Tibial nerve (tissue), 4 donors: ENCODE measurements at regions not wholly inside any gene's neighbourhood (a gene's known extent, or its start where the extent isn't known, plus 50 kb on each side); places are given as distances from the start of the nearest gene placed in this dataset.

Experiments used
- DNase-seq, 2 donors: peaks; one replicate each; pipeline ENCODE4 v3.0.0-alpha.2; 2019; ENCODE audit warnings: low spot score in 2 of 2
- H3K27ac ChIP-seq, 4 donors: fragments of 200-600 bp; sonication (generic) in 3 of 4; one replicate each; pipeline ENCODE4 v1.5.1; 2017 to 2019; ENCODE audit warnings: mild to moderate bottlenecking in 1 of 4
- H3K27me3 ChIP-seq, 2 donors: fragments of 200-600 bp; sonication (generic) in 1 of 2; one replicate each; pipeline versions ENCODE4 v1.5.1 to v1.6.0; 2017 to 2019
- H3K36me3 ChIP-seq, 3 donors: fragments of 200-600 bp; sonication (generic); one replicate each; pipeline ENCODE4 v1.5.1; 2018 to 2019
- H3K4me1 ChIP-seq, 4 donors: fragments of 200-600 bp; sonication (generic) in 3 of 4; one replicate each; pipeline ENCODE4 v1.5.1; 2017 to 2019
- H3K4me3 ChIP-seq, 4 donors: fragments of 200-600 bp; sonication (generic) in 3 of 4; one replicate each; pipeline ENCODE4 v1.5.1; 2017 to 2019; ENCODE audit warnings: mild to moderate bottlenecking in 1 of 4, moderate library complexity in 1 of 4
- H3K9me3 ChIP-seq, 4 donors: fragments of 200-600 bp; sonication (generic) in 3 of 4; one replicate each; pipeline ENCODE4 v1.5.1; 2017 to 2019
- EP300 ChIP-seq, 2 donors: sonication (generic); formaldehyde crosslinking; IDR thresholded peaks; one replicate each; pipeline ENCODE4 v1.6.1; 2017; ENCODE audit warnings: antibody characterized with exemption in 2 of 2, mild to moderate bottlenecking in 1 of 2
- POLR2A ChIP-seq, 2 donors: fragments of 450-650 bp; IDR thresholded peaks; one replicate each; pipeline ENCODE4 v1.6.1; 2017; ENCODE audit warnings: antibody characterized with exemption in 2 of 2, mild to moderate bottlenecking in 2 of 2, moderate library complexity in 2 of 2
- WGBS, 2 donors: methylation state at CpG; one replicate each; pipeline ENCODE4 v1.1.5; 2018; 5-methylcytosine and 5-hydroxymethylcytosine counted together
- TF ChIP-seq, protein P1 (sequence below), 5 experiments: fragments of 200-600 bp in 3 of 5; fragments of 450-650 bp in 2 of 5; sonication (generic) in 3 of 5; IDR thresholded peaks; one replicate each; pipeline ENCODE4 v1.5.1; 2016 to 2019; ENCODE audit warnings: antibody characterized with exemption in 5 of 5, mild to moderate bottlenecking in 3 of 5, moderate library complexity in 2 of 5

DNA sequence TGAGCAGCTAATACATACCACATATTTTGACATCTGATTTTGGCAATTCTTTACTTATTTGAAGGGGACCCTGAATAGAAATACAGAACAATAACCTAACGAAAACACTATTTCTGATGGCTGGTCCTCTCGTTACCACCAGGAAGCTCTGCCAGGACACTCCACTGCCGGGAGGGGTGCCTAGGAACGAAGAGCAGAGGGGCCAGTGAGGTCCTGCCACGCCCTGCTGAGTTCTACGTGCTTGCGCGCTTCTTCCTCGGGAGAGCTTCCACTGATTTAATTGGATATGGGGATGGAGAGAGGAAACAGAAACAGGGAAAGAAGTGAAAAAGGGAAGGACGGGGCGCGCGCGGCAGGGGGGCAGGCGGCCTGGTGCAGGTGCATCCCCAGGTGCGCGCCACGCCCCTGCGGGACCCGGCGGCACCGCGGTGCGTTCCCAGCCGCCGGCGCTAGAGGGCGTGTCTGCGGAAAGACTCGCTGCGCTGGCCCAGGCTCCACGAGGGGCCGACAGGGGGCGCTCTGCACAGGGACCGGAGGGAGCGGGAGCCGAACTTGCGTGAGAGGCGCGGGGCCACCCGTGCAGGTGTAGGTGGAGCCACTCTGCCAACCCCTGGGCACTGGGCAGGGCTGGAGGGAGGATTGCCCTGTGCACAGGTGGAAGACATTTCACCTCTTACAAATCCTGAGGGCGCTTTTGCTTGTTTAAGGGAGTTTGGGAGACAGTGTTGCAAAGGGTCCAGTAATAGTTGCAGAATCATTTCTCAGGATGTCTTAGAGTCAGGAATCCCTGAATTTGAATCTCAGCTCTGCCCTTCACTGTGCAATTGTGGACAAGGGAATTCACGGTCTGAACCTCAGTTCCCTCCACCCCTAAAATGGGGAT lies 986.3 kb upstream of the TMEM132C start:
- 20% methylated on average over 34 to 38 of the region's 43 CpGs for WGBS, 2 donors
- Histone ChIP-seq H3K9me3 (no peaks in the 10 kb centered on the region), H3K4me3 (no peak overlapping the region), H3K27ac (no peak overlapping the region), H3K27me3 (no peaks in the 10 kb centered on the region), H3K36me3 (no peaks in the 10 kb centered on the region), H3K4me1 (peaks cover 0 to 18% (median 2%) of the 10 kb centered on the region in 4 donors)
- DNase-seq, result peak in 1 of 2 donors; percentile 27
- TF ChIP-seq POLR2A (IDR thresholded peaks at IDR 0.05) (no peak), EP300 (IDR thresholded peaks at IDR 0.05) (no peak)
- TF ChIP-seq, protein P1, sequence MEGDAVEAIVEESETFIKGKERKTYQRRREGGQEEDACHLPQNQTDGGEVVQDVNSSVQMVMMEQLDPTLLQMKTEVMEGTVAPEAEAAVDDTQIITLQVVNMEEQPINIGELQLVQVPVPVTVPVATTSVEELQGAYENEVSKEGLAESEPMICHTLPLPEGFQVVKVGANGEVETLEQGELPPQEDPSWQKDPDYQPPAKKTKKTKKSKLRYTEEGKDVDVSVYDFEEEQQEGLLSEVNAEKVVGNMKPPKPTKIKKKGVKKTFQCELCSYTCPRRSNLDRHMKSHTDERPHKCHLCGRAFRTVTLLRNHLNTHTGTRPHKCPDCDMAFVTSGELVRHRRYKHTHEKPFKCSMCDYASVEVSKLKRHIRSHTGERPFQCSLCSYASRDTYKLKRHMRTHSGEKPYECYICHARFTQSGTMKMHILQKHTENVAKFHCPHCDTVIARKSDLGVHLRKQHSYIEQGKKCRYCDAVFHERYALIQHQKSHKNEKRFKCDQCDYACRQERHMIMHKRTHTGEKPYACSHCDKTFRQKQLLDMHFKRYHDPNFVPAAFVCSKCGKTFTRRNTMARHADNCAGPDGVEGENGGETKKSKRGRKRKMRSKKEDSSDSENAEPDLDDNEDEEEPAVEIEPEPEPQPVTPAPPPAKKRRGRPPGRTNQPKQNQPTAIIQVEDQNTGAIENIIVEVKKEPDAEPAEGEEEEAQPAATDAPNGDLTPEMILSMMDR (IDR thresholded peaks at IDR 0.05), result peak; percentile 69 to 80 (median 77)

DNA sequence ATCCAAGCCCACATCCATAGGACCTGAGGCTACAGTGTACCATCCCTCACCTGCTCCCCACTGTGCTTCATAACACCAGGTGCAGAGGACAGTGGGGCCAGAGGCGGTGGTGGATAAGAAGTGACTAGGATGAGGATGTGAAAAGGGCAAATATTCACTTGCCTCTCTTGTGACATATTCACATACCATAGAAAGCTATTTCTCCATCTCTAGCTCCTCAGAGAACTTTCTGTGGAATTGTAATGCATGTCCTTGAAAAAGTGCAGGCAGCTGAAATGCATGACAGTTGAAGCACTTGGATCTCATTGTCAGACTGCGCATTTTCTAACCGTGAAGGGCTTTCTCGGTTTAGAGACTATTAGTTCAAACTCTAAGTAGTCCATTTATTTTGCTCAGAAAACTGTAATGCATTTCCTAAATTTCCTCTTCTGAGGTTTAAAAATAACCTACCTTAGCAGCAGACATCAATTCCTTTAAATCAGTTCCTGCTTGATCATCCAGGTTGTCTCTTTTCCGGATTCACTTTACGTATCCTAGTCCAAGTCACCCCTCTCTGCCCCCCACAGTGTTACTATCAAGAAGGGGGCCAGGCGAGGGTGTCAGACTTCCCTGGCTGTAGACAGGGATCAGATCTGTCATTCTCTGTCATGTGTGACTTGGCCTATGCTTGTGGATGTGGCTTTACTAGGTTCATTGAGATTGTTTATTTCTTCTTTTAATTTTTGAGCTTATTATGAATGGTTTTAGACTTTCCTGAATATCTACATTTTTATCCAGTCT lies 984.0 kb upstream of the TMEM132C start:
- Histone ChIP-seq H3K4me1 (peaks cover 0 to 18% (median 2%) of the 10 kb centered on the region in 4 donors), H3K4me3 (no peak overlapping the region), H3K9me3 (no peaks in the 10 kb centered on the region), H3K36me3 (no peaks in the 10 kb centered on the region), H3K27me3 (no peaks in the 10 kb centered on the region), H3K27ac (no peak overlapping the region)
- WGBS, 2 donors, result 80 to 88% methylated on average over 7 of the region's 7 CpGs
- TF ChIP-seq EP300 (IDR thresholded peaks at IDR 0.05) (no peak), POLR2A (IDR thresholded peaks at IDR 0.05) (no peak)
- TF ChIP-seq, protein P1 (IDR thresholded peaks at IDR 0.05), result no peak
- no peak for DNase-seq

DNA sequence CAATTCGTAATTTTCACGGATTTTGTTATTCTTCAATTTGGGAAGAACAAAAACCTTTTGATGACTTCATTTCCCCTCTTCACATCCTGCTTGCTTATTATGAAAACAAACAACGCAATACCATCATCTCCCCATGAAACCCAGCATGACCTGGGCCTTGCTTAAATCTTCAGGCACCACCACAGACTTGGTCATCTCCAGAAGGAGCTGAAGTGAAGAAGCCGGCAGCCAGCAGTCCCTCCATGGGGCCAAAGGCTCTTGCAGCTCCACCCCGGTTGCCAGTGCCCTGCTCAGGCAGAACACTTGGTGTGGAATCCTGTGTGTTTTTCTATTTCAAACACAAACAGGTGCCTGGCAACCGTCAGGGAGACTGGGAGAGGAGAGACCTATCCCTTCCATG lies 982.9 kb upstream of the TMEM132C start:
- Histone ChIP-seq H3K36me3 (no peaks in the 10 kb centered on the region), H3K4me1 (peaks cover 0 to 18% (median 2%) of the 10 kb centered on the region in 4 donors), H3K27me3 (no peaks in the 10 kb centered on the region), H3K4me3 (no peak overlapping the region), H3K27ac (peak overlapping the region in 1 of 4 donors; percentile 81), H3K9me3 (no peaks in the 10 kb centered on the region)
- WGBS, 2 donors, result 56 to 77% methylated on average over 6 of the region's 6 CpGs
- TF ChIP-seq, protein P1 (IDR thresholded peaks at IDR 0.05), result no peak
- TF ChIP-seq EP300 (IDR thresholded peaks at IDR 0.05) (no peak), POLR2A (IDR thresholded peaks at IDR 0.05) (no peak)
- DNase-seq, result no peak

DNA sequence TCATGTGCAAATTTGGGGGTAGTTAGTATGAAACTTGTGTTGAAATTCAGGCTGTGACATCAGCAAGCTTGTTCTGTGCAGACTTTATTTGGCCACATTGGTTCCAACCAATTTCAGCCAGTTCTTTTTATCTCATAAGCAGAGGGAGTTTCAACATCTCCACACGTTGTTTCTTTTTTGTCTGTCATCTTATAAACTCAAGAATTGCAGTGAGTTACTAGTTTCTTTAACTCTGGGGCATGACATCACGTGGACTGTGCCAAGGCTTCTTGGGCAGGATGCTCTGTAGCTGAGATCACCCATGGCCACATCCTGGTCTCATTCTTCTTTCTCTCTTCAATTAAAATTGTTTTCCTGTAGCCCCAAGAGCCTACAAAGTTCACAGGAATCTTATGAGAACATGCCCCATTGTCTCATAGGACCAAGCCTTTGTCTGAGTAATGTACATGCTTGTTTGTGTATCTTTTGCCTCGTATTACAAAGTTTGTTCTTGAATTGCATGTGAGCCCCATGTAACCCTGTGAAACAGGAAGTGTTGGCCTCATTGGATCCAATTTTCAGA lies 982.0 kb upstream of the TMEM132C start:
- peak in 1 of 2 donors; percentile 60 for TF ChIP-seq EP300 (IDR thresholded peaks at IDR 0.05)
- TF ChIP-seq, protein P1 (IDR thresholded peaks at IDR 0.05), result no peak
- no peak for TF ChIP-seq POLR2A (IDR thresholded peaks at IDR 0.05)

More for the DNA sequence above, 982.0 kb upstream of the TMEM132C start:
- Histone ChIP-seq H3K4me3 (no peak overlapping the region), H3K4me1 (peaks cover 0 to 18% (median 2%) of the 10 kb centered on the region in 4 donors), H3K36me3 (no peaks in the 10 kb centered on the region), H3K9me3 (no peaks in the 10 kb centered on the region), H3K27ac (peak overlapping the region in 1 of 4 donors; percentile 81), H3K27me3 (no peaks in the 10 kb centered on the region)
- 24 to 25% methylated on average over 3 of the region's 3 CpGs for WGBS, 2 donors
- peak in 1 of 2 donors; percentile 43 for DNase-seq
